ENCODE measurements at regions not wholly inside any gene's neighbourhood (a gene's known extent, or its start where the extent isn't known, plus 50 kb on each side); places are given as distances from the start of the nearest gene placed in this dataset.
"Not testable (repeated sequence)": the region's sequence is repeated elsewhere in the genome, so short reads cannot be mapped to it uniquely, and the experiment has no call there.

DNA sequence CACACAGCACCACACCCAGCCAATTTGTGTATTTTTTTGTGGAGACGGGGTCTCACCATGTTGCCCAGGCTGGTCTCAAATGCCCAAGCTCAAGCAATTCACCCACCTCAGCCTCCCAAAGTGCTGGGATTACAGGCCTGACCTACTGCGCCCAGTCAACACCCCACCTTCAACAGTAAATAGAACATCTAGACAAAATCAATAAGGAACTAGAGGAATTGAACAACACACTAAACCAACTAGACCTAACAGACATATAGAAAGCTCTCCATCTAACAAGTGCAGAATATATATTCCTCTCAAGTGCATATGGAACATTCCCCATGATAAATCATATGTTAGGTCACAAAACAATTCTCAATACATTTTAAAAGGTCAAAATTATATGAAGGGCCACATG is 56.6 kb upstream of the AGAP9 start:
- H3K27ac ChIP-seq (ENCODE audit: low read depth, low read length); H3K27me3 ChIP-seq (ENCODE audit: control insufficient read depth, insufficient read depth, low read length); H3K4me3 ChIP-seq (ENCODE audit: low read depth, low read length); DNase-seq (ENCODE audit: low read depth, low spot score); POLR2A ChIA-PET; H3K9me3 ChIP-seq (ENCODE audit: control insufficient read depth, insufficient read depth, low read length); CTCF ChIA-PET: not testable (repeated sequence)

DNA sequence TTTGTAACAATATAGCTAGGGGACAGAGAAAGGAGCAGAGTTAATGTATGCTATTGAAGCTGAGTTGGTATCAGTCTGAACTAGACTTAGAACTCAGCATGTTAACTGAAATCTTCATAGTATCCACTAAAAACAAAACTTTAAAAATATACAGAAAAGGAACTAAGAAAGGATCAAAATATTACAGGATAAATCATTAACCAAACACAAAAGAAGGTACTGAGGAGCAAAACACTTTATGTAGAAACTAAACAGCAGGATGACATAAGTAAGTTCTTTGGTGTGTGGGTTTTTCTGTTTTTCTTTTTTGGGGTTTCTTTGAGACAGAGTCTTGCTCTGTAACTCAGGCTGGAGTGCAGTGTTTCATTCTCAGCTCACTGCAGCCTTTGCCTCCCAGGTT is 55.1 kb upstream of the AGAP9 start:
- H3K9me3 ChIP-seq (ENCODE audit: control insufficient read depth, insufficient read depth, low read length); CTCF ChIA-PET; DNase-seq (ENCODE audit: low read depth, low spot score); POLR2A ChIA-PET; H3K27ac ChIP-seq (ENCODE audit: low read depth, low read length); H3K4me3 ChIP-seq (ENCODE audit: low read depth, low read length); H3K27me3 ChIP-seq (ENCODE audit: control insufficient read depth, insufficient read depth, low read length): not testable (repeated sequence)

All from AG04450 (cell line).